NCI-H2171 (cell line): ENCODE measurements at regions not wholly inside any gene's neighbourhood (a gene's known extent, or its start where the extent isn't known, plus 50 kb on each side); places are given as distances from the start of the nearest gene placed in this dataset.
"Not testable (repeated sequence)": the region's sequence is repeated elsewhere in the genome, so short reads cannot be mapped to it uniquely, and the experiment has no call there.

Source experiments
- DNase-seq: peaks from one replicate; lab custom pipeline; 2025; lab: John Stamatoyannopoulos, UW

GRCh38 chr1:118564961-118565703, 380.1 kb upstream of the SPAG17 start:
- no peak for DNase-seq

DNA sequence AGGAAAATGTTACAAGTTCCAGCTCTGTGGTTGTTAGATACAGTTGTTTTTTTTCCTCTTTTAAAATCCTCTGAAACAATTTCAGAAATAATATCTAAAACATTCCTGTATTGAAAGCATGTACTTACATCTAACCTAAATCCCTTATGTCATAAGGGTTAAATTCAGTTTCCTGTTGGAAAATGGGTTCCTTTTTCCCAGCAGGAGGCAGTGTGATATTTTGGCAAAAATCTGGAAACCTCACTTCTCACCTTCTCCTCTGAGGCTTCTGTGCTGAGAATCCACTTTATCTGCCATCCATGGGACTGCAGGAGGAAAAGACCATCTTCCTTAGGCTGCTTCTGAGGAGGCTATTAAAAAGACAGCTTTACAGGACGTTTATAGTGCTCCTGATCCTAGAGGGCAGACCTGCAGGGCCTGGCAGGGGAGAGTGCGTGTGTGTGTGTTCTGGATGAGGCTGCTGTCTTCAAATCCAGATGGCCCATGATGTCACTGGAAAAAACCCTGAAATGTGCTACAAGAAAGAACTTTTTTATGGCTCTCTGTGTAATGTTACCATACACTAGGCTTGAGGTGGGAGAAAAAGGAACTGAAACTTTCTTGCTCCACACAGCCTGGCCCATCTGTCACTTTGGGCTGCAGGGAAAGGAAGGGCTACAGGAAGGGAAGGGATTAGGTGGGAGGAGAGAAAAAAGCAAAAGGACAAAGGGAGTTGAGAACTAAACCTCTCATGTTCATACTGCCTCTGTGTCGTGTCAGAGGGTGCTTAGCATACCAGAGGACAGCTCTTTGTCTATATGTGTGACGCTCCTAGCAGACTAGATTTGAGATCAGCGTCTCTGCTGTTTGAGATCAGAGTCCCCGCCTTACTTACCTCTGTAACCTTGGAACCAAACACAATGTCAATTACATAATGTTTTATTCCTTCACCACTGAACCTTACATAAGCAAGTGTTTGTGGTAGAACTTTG, 379.2 kb upstream of the SPAG17 start:
- DNase-seq: no peak

DNA sequence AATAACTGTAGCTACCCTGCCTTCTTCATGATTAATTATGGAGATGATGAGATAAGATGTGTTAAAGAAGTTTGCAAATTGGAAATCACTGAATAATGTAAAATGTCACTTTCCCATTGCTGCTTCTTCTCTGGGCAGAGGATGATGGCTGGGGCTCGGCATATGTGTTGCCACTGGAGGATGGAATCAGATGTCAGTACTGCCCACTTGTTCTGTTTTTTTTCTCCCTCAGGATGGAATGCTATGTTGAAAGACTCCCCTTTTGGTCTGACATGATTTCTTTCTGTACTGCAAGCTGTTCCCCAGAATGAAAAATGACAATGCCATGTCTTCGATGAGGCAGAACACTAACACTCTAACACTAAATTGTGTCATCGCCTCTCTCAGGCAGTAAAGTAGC, 373.9 kb upstream of the SPAG17 start:
- DNase-seq: no peak

DNA sequence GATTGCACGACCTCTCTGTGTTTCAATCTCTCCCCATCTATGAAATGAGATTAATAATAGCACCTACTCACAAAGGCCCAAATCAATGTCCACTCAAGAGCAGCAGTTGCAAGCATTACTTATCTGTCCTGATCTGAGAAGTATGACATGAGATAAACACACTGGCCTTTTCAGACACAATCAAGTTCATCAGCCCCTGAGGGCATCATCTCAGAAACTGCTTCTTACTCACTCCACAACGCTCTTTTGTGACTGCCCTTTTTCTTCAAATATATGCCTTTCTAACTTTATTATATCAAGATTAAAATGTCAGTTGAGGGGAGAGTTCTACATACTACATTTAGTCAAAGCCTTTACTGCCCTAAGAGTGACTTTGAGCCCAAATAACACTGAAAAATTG, 371.9 kb upstream of the SPAG17 start:
- DNase-seq: no peak

- no peak for DNase-seq
Observed at GRCh38 chr1:118555638-118556037, 370.6 kb upstream of the SPAG17 start.

DNA sequence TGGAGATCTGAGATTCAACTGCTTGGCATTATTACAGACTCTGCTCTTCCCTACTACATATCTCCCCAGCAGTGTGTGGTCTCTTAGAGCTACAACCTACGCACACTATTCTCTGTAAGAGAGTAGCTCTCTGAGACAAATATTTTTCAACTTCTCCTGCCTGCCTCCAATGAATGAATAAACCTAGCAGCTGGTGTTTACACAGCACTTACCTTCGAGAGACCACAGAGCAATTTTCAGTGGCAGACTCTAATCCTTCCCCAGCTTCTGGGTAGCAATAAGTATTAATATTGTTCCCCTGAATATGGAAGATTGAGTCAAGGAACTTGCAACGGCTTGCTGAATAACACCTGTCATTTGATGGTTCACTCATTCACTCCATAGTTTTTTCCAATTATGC, 350.9 kb upstream of the SPAG17 start:
- DNase-seq: no peak

DNA sequence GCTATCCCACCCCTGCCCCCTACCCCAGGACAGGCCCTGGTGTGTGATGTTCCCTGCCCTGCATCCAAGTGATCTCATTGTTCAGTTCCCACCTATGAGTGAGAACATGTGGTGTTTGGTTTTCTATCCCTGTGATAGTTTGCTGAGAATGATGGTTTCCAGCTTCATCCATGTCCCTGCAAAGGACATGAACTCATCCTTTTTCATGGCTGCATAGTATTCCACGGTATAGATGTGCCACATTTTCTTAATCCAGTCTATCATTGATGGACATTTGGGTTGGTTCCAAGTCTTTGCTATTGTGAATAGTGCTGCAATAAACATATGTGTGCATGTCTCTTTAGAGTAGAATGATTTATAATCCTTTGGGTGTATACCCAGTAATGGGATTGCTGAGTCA, 326.9 kb upstream of the SPAG17 start:
- not testable (repeated sequence) for DNase-seq

DNA sequence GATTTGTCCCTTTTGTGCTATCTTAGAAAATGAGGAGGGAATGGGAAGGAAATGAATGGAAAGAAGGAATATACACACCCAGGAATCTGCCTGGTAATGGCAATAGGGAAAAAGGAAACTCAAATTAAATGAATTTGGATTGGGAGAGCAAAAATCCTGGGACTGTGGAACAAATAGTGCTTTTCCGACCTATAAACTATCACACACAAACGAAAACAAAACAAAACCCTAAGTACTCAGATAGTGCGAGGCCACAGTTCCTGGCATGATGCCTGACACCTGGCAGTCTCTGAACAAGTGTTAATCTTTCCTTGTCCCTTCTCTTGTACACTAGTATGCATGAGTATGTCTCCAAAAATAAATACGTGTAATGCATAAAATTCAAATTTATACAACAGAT, 319.8 kb upstream of the SPAG17 start:
- DNase-seq: no peak

DNA sequence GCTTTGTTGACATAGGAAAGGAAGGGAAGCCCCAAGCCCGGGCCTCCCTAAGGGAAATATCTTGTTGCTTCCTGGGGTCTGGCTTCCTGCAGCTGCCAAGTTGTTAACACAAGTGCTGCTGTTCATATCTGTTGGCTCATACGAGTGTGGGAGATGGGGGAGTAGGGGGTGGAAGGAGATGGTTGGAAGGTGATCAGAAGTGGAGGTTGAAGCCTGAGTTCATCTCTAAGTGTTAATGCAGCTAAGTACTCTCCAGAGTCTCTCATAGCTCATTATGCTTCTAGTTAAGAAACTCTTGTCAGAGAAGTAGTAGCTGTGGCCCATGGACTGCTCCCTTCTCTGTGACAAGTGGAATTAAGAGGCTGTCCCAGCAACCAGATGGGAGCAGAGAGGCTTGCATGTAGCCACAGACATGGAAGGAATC, 319.2 kb upstream of the SPAG17 start:
- no peak for DNase-seq

DNA sequence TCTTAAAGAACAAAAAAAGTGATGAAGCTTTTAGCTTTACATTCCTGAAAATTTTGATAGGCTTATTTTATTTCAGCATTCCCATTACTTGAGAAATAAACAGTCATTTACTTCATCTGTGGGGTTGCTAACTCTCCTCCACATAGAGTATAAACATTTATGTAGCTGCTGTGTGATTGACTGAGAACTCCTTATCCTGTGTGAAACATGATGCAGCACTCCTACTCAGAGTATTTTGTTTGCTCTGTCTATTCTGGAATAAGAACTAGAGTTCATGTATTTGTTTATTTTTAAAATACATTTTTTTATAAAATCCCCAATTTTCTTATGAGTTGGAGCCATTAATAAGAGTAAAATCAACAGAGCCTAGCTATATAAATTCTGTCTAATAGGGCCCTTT, 318.7 kb upstream of the SPAG17 start:
- DNase-seq: no peak

GRCh38 chr1:118494998-118495397, 310.0 kb upstream of the SPAG17 start:
- no peak for DNase-seq

DNA sequence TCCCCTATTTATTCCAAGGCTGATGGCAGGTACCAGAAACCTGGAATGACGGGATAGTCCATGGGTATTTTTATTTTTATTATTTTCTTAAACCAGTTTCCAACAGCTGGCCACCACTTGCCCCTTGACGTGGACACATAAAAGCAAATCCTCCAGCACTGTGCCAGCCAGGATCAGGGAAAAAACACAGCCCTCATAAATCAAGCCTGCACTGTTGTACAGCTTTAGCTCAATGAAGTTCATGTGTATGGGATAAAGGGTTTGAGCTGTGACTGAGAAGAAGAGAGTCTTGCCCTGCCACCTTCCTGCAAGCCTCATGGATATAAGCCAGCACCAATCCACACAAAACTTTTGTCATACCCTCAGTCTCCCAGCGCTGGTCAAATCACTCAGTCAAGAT, 303.8 kb upstream of the SPAG17 start:
- no peak for DNase-seq

GRCh38 chr1:118487932-118488331, 302.9 kb upstream of the SPAG17 start:
- DNase-seq: no peak

- no peak for DNase-seq
Observed at GRCh38 chr1:118487091-118487490, 302.1 kb upstream of the SPAG17 start.

- DNase-seq: no peak
Observed at GRCh38 chr1:118486199-118486598, 301.2 kb upstream of the SPAG17 start.

- no peak for DNase-seq
Observed at GRCh38 chr1:118485757-118486156, 300.7 kb upstream of the SPAG17 start.

DNA sequence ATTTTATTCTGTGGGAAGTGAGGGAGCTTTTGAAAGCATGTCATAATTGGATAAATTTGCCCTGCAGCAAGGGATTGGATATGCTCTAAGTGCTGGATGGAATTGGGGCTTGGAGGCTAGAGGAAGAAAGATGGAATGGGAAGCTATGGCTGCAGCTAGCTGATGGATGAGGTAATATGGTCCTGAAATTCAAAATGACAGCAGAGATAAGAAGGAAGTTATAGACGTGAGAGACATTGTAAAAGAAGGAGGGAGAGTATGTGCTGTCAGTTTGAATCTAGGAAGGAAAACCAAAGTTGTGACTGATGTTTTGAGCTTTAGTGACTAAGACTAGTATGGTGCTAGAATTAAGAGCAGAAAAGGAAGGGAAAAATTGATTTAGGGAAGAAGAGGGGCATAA, 299.9 kb upstream of the SPAG17 start:
- DNase-seq: no peak

GRCh38 chr1:118483245-118484006, 298.4 kb upstream of the SPAG17 start:
- DNase-seq: no peak

- DNase-seq: no peak
Observed at GRCh38 chr1:118481126-118481525, 296.1 kb upstream of the SPAG17 start.

DNA sequence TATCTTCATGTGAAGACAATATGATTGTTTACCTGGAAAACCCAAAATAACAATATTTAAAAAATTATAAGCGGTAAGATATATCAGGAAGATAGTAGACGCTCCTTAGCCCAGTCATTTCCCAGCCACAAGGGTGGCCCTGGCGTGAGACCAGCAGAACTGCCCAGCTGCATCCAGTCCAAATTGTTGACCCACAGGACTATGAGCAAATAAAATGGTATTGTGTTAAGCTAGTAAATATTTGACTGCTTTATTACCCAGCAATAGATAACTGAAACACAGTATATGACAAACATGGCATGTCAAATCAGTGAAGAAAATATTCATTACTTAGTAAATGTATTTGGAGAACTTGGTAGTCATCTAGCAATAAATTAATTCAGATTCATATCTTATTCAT, 294.3 kb upstream of the SPAG17 start:
- DNase-seq: no peak

- DNase-seq: no peak
Observed at GRCh38 chr1:118473825-118474224, 288.8 kb upstream of the SPAG17 start.

- not testable (repeated sequence) for DNase-seq
Observed at GRCh38 chr1:118464460-118464859, 279.4 kb upstream of the SPAG17 start.
